ENCODE measurements at regions not wholly inside any gene's neighbourhood (a gene's known extent, or its start where the extent isn't known, plus 50 kb on each side); places are given as distances from the start of the nearest gene placed in this dataset.

- Histone ChIP-seq H3K4me3 (no peak overlapping the region), H3K4me2 (no peak overlapping the region), H3F3A (ENCODE audit: low read depth) (no peaks in the 10 kb centered on the region), H3K9ac (no peak overlapping the region), H3K27ac (no peak overlapping the region), H4K20me1 (ENCODE audit: low read depth) (no peaks in the 10 kb centered on the region), H3K9me3 (ENCODE audit: low read depth) (no peaks in the 10 kb centered on the region), H3K79me2 (ENCODE audit: low read depth) (no peaks in the 10 kb centered on the region), H2AFZ (replicated peaks) (no peak overlapping the region), H3K4me1 (no peaks in the 10 kb centered on the region), H3K27me3 (no peaks in the 10 kb centered on the region), H3K36me3 (no peaks in the 10 kb centered on the region)
- H3K27ac Mint-ChIP-seq = no peak overlapping the region
- TF ChIP-seq EZH2 (IDR thresholded peaks at IDR 0.05) (no peak), EZH2phosphoT487 (IDR thresholded peaks at IDR 0.05) (no peak), CTCF (IDR thresholded peaks at IDR 0.05) (no peak)
- DNase-seq (ENCODE audit: low spot score) = no peak
- no peaks in the 10 kb centered on the region for H3K36me3 Mint-ChIP-seq
- no peaks in the 10 kb centered on the region for H3K27me3 Mint-ChIP-seq (ENCODE audit: insufficient read depth, low read depth)
- H3K9me3 Mint-ChIP-seq = no peaks in the 10 kb centered on the region
- H3K4me1 Mint-ChIP-seq = no peaks in the 10 kb centered on the region
- no peak overlapping the region for H3K4me3 Mint-ChIP-seq
Measured at GRCh38 chr12:60112063-60112462, 516.2 kb downstream of the SLC16A7 start.

GRCh38 chr12:60112763-60113162, 516.9 kb downstream of the SLC16A7 start:
- no peaks in the 10 kb centered on the region for H3K4me1 ChIP-seq
- H2AFZ ChIP-seq (replicated peaks) = no peak overlapping the region
- Mint-ChIP-seq H3K27me3 (ENCODE audit: insufficient read depth, low read depth) (no peaks in the 10 kb centered on the region), H3K4me3 (no peak overlapping the region), H3K9me3 (no peaks in the 10 kb centered on the region), H3K36me3 (no peaks in the 10 kb centered on the region), H3K27ac (no peak overlapping the region), H3K4me1 (no peaks in the 10 kb centered on the region)
- TF ChIP-seq CTCF (IDR thresholded peaks at IDR 0.05) = no peak
- TF ChIP-seq EZH2phosphoT487 (IDR thresholded peaks at IDR 0.05) = no peak
- no peak for TF ChIP-seq EZH2 (IDR thresholded peaks at IDR 0.05)
- H3K9ac ChIP-seq = no peak overlapping the region
- H4K20me1 ChIP-seq (ENCODE audit: low read depth) = no peaks in the 10 kb centered on the region
- H3K27me3 ChIP-seq = no peaks in the 10 kb centered on the region
- H3F3A ChIP-seq (ENCODE audit: low read depth) = no peaks in the 10 kb centered on the region
- H3K4me2 ChIP-seq = no peak overlapping the region
- no peak for DNase-seq (ENCODE audit: low spot score)
- H3K36me3 ChIP-seq = no peaks in the 10 kb centered on the region
- no peak overlapping the region for H3K27ac ChIP-seq
- no peaks in the 10 kb centered on the region for H3K79me2 ChIP-seq (ENCODE audit: low read depth)
- H3K4me3 ChIP-seq = no peak overlapping the region
- H3K9me3 ChIP-seq (ENCODE audit: low read depth) = no peaks in the 10 kb centered on the region

- no peaks in the 10 kb centered on the region for H3K4me1 Mint-ChIP-seq
- Histone ChIP-seq H3K79me2 (ENCODE audit: low read depth) (no peaks in the 10 kb centered on the region), H3K4me2 (no peak overlapping the region), H3K36me3 (no peaks in the 10 kb centered on the region), H2AFZ (replicated peaks) (no peak overlapping the region), H4K20me1 (ENCODE audit: low read depth) (no peaks in the 10 kb centered on the region), H3F3A (ENCODE audit: low read depth) (no peaks in the 10 kb centered on the region), H3K4me1 (no peaks in the 10 kb centered on the region), H3K27me3 (no peaks in the 10 kb centered on the region), H3K9me3 (ENCODE audit: low read depth) (no peaks in the 10 kb centered on the region), H3K4me3 (no peak overlapping the region), H3K9ac (no peak overlapping the region), H3K27ac (no peak overlapping the region)
- DNase-seq (ENCODE audit: low spot score) = no peak
- peaks cover 2% of the 10 kb centered on the region for H3K27me3 Mint-ChIP-seq (ENCODE audit: insufficient read depth, low read depth)
- H3K36me3 Mint-ChIP-seq = no peaks in the 10 kb centered on the region
- no peak for TF ChIP-seq EZH2 (IDR thresholded peaks at IDR 0.05)
- no peak for TF ChIP-seq EZH2phosphoT487 (IDR thresholded peaks at IDR 0.05)
- no peak for TF ChIP-seq CTCF (IDR thresholded peaks at IDR 0.05)
- H3K4me3 Mint-ChIP-seq = no peak overlapping the region
- H3K9me3 Mint-ChIP-seq = no peaks in the 10 kb centered on the region
- no peak overlapping the region for H3K27ac Mint-ChIP-seq
Measured at GRCh38 chr12:60114169-60114568, 518.3 kb downstream of the SLC16A7 start.

- Mint-ChIP-seq H3K27me3 (ENCODE audit: insufficient read depth, low read depth) (peaks cover 2% of the 10 kb centered on the region), H3K4me3 (no peak overlapping the region)
Measured at GRCh38 chr12:60119327-60119726, 523.5 kb downstream of the SLC16A7 start.

More at GRCh38 chr12:60119327-60119726, 523.5 kb downstream of the SLC16A7 start:
- Histone ChIP-seq H3K36me3 (no peaks in the 10 kb centered on the region), H3K27me3 (no peaks in the 10 kb centered on the region), H2AFZ (replicated peaks) (no peak overlapping the region), H3K9ac (no peak overlapping the region), H3K9me3 (ENCODE audit: low read depth) (no peaks in the 10 kb centered on the region), H3K27ac (no peak overlapping the region), H3K4me1 (no peaks in the 10 kb centered on the region), H3K4me3 (no peak overlapping the region), H3K79me2 (ENCODE audit: low read depth) (no peaks in the 10 kb centered on the region), H3F3A (ENCODE audit: low read depth) (no peaks in the 10 kb centered on the region), H4K20me1 (ENCODE audit: low read depth) (no peaks in the 10 kb centered on the region), H3K4me2 (no peak overlapping the region)
- H3K36me3 Mint-ChIP-seq = no peaks in the 10 kb centered on the region
- no peak for DNase-seq (ENCODE audit: low spot score)
- TF ChIP-seq CTCF (IDR thresholded peaks at IDR 0.05) = no peak
- TF ChIP-seq EZH2phosphoT487 (IDR thresholded peaks at IDR 0.05) = no peak
- no peak for TF ChIP-seq EZH2 (IDR thresholded peaks at IDR 0.05)
- no peak overlapping the region for H3K27ac Mint-ChIP-seq
- H3K4me1 Mint-ChIP-seq = no peaks in the 10 kb centered on the region
- H3K9me3 Mint-ChIP-seq = no peaks in the 10 kb centered on the region
